Femur (tissue), 1 donor: ENCODE measurements at regions not wholly inside any gene's neighbourhood (a gene's known extent, or its start where the extent isn't known, plus 50 kb on each side); places are given as distances from the start of the nearest gene placed in this dataset.

ENCODE experiments used
- DNase-seq: peaks from one replicate; pipeline ENCODE4 v3.0.0-alpha.2; 2017

DNA sequence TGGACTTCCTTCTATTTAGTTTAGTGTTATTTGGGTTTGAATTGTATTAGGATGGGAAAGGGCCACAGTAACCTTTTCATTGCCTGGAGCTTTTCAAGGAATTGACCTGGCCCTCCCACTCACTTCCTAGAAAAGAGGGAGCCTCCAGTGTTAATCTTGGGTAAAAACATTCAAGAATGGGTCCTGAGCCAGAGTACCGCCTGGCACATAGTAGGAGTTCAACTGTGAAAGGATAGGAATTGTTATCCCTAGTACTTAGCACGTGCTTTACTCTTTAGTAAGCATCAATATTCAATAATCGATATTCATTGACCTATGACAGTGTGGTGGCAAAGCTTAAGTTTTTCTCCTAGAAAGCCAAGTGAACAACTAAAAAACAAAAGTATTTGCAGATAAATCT lies 179.9 kb downstream of the IRS1 start:
- DNase-seq, result no peak

DNA sequence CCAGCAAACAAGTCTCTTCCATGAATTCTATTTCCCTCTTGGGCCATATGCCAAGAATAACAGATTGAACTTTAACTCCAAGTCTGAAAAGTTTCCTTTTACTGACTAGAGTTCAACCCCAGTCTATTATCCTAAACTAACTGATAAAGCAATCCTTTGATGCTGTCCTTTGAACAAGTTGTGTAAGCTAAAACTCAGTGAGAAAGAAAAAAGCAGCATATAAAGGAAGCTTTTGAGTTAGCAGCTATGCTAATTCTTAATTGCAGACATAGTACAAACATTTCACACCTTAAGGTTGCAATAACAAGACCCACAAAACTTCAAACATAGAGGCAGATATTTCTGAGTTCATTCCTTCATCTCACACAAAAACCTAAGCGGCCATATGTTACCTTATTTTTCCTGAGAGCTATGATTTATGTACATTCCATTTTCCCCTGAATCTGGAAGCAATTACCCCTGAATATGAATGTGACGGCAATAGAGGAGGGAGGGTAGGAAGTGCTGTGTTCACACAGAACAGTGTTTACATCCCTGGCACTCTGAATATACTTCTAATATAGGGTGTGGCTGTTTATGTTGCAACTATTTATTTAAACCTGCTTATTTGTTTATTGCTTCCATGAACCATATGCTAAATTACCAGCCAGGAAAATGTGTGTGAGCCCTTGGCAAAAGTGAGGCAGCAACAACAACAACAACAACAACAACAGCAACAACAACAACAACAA lies 180.6 kb downstream of the IRS1 start:
- no peak for DNase-seq

DNA sequence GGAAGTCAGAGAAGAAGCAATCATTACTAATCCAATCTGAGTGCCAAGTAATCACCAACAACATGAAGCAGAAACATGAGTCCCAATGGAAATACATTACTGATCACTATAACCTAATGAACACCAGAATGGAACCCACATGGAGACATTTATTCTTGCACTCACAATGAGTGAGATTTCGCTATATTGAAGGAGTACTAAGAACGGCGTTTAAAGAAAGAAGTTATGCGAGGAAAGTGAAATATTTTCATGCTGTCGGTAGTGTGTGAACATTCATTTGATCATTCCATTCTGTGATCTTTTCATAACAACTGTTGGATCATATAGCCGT lies 181.1 kb downstream of the IRS1 start:
- DNase-seq, result no peak

DNA sequence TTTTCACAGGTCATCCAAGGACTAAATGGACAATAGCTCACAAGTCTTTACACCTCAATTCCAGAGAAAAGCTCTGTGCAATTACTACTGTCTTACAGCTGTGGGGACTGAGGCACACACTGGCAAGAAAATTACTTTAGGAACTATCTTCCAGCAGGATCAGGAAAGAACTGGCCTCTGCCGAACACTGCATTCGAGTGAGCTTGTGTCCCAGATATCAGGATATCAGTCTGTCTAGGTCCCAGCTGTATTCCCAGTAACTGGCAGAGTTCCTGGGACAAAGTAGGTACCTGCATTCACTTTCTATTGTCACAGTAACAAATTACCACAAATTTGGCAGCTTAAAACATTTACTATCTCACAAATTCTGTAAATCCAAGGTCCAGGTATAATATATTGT lies 183.7 kb downstream of the IRS1 start:
- DNase-seq, result no peak

DNA sequence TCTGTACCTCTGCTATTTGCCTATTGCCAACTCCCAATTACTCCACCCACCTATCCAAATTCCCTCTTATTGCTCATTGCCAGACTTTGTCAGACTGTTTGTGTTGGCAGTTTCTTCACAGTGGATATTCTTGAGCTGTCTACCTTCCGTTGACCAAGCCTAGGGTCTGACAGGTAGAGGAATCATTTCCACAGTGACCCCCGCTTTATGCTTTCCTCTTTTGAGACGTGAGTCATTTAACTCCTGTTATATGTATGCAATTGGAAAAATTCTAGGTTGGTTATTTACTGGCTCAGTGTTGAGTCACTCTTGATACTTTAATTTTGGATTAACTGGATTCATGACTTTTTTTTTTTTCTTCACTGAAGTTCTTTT lies 187.7 kb downstream of the IRS1 start:
- DNase-seq, result no peak

DNA sequence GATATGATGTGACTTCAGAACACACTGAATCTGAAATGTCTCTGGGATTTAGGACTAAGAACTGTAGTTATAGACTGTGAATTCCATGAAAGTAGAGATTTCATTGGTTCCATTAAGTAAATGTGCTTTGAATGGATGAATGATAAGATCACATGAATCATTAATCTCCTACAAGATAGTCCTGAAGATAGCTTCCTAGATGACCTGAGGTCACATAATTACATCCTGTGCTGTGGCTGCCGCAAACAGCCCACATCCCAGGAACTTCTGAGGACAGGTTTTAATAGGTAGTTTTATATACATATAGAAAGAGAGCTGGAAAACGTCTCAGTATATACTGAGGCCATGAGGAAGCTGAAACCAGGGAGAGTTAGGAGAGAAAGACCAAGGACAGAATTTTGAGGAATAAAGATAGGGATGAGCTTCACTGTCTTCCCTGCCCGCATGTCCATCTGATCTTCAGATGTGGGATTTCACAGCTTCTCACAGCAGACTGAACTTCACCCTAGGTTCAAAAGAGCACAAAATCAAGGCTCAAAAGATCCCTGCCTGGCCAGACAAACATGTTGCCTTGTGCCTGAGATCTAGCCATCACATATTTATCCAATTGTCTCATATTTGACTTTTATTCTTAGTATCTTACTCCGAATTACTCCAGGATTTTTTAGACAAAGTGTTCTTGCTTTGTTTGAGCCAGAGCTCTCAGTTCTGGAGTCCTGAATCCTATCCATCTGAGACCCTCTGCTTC lies 188.2 kb downstream of the IRS1 start:
- no peak for DNase-seq

DNA sequence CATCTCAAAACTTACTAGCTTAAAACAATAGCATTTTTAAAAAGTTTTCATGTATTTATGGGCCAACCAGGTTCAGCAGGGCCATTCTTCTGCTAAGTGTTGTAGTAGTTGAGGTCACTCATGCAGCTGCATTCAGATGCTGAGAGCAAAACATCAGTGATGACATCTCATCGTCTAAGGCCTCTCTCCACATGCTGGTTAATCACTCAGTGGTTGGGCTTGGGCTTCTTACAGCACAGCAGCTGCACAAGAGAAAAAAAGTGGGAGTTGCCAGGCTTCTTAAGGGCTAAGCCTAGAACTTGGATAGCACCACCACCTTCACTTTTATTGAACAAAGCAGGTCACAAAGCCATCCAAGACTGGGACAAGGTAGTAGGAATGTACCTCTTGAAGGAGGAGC lies 190.3 kb downstream of the IRS1 start:
- DNase-seq, result no peak

DNA sequence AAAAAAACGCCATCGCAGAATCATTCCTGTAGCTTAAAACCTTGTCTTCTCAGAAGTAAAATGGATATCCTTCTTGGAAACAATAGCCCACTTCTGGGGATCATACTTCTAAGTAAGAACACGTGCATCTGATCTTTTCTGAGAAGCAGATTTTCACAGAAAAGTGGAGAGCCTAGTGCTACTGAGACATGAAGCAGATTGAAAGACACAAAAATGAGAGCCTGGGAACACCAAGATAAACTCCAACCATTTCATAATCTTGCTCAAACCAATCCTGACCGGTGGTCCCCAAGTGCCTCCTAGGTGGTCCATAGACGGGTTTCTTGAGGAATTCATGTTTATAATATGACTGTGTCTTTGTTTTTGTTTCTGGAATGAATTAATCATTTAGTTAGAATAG lies 191.2 kb downstream of the IRS1 start:
- no peak for DNase-seq

DNA sequence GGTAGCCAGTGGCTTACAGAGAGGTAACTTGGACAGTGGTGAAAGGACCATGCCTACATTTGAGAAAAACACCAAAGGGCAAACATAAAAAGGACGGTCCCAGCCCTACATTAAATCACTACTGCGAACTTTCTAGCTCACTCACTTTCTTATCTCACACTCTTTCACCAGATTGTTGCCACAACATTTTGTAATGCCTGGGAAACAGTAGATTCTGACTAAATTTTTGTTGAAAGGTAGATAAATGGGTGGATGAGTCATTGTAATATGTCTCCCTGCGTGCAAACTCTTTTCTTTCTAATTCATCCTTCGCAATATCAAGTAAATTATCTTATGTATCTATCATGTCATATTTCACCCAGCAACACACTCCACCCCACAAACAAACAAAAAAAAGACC lies 192.2 kb downstream of the IRS1 start:
- DNase-seq, result no peak

DNA sequence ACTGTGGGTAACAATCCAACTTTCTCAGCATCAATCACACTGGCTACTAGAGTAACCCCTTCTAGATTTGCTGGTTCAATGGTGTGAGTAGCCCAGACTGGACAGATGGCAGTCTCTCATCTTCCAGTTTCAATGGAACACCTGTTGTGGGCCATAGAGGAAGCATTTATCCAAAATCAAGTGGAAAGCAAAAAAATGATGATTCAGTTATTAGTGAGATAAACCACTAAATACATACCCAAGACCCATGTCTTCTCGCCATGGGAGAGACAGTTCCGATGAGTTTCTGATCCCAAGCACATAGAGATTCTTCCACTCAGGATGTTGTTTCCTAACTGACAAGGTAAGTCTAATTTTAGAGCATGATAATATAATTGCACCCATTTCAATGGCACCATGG lies 194.0 kb downstream of the IRS1 start:
- DNase-seq, result no peak

DNA sequence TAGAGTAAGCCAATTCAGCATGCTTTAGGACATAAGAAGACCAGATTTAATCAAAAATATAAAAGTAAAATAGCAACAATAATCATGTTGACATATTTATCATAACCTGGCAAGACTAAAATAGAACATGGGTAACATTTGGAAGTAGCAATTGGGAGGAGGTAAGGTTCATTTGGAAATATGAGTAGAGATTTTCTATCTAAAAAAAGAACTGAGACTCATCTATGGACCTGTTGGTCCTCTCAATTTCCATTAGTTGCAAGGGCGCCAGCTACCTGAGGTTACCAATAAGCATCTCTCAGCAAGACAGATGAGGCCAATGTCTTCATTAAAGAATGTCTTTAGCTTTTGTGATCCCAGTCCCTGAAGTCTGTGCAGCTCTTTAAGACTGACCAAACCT lies 196.0 kb downstream of the IRS1 start:
- DNase-seq, result no peak

DNA sequence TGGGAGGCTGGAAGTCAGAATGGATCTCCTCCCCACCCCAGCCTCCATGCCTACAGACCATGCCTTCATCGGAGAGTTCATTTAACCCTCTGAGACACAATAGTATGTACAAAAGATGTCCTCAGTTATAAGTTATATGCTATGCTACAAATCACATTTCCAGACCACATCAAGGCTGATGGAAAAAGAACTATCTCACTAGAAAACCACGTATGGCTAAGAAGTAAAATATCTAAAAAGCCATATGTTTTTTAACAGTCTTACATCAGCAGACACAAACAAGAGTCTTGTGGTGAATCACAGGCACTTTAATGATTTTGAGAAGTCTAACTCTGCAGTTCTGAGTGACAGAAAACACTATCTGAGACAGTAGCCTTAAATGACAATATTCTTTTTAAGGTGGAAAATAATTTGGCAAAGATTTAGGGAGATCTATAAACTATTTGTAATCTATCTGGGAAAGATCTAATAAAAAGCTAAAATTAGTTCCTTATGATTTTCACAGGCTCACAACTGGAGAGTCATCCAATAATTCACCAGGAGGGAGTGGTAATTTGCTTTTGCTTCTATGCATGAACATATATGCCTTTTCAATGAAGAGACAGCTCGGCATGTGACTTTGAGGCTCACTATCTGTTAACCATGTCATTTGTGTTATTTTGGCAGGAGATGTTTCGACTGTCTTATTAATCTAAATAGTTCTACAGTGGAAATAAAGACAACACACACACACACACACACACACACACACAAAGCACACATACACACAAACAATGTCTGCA lies 197.5 kb downstream of the IRS1 start:
- no peak for DNase-seq

DNA sequence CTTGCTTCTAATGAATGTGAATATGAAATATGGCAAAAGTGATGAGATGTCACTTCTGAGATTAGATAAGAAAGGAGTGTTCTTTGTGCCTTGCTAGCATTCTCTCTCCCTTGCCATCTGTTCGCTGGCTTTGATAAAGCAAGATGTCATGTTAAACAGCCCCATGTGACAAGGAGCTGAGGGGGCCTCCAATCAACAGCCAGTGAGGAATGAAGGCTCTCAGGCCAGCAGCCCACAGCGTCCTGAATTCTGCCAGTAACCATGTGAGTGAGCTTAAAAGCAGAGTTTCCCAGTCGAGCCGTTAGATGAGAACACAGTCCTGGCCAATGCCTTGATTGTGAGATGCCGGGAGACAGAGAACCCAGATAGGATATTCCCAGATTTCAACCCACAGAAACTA lies 198.8 kb downstream of the IRS1 start:
- no peak for DNase-seq

DNA sequence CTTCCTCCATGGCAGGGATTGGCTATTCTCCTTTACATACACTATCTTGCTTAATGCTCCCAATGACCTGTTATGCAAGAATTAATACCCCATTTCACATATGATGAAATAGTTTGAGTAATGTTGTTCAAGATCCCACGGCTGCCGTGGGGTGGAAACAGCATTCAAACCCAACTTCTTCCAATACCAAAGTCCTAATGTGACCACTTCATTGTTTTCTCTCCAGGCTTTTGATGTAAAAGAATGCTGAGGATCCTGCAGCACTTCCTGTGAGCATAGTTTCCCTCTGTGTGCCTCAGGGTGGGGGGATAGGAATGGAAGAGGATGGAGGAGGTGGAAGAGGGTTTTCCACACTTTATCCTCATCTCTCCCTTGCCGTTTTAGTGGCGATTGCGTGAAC lies 199.4 kb downstream of the IRS1 start:
- DNase-seq, result no peak

DNA sequence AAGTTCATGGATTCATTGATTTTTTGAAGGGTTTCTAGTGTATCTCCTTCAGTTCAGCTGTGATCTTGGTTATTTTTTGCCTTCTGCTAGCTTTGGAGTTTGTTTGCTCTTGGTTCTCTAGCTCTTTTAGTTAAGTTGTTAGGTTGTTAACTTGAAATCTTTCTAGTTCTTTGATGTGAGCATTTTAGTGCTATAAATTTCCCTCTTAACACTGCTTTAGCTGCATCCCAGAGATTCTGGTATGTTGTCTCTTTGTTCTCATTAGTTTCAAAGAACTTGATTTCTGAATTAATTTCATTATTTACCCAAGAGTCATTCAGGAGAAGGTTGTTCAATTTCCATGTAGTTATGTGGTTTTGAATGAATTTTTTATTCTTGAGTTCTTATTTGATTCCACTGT lies 210.6 kb downstream of the IRS1 start:
- no peak for DNase-seq

DNA sequence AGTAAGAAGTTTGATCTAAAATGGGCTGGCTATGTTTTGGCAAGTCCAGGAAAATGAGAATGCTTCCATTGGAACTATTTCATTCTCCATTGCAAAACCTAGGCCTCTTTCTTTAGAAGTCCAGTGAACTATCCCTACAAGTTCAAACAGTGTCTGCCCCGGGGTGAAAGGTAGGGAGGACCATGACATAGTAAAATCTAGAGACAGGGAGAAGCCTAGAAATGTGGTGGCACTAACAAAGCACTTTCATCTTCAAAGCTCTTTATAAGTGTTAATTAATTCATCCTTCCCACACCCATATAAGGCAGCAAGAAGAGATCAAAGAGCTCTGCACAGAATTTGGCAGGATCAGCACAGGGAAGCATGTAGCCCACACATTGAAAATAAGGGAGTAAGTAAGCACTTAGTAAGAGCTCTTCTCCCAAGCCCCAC lies 214.5 kb downstream of the IRS1 start:
- DNase-seq, result no peak

DNA sequence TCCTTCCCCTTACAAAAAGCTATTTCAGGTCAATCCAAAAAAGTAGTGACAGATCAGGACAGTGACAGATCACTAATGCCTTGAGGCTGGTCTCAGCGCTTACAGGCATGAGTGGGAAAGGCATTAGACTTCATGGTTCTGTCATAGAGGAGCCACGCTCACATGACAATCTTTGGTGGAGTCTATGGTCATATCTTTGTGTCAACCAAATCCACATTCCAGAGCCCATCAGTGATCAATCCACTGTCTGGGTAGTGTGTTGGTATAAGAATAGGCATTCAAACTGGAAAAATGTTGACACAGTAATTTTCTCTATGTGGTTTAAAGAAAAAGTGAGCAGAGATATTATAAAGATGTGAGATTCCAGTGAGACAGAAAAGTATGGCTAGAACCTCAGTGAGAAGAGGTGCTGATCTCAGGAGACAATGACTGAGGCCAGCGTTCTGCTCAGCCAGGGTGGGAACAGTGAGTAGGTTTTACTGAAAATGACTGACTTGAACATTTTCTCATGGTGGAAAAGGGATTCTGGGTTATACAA lies 215.0 kb downstream of the IRS1 start:
- DNase-seq, result no peak

DNA sequence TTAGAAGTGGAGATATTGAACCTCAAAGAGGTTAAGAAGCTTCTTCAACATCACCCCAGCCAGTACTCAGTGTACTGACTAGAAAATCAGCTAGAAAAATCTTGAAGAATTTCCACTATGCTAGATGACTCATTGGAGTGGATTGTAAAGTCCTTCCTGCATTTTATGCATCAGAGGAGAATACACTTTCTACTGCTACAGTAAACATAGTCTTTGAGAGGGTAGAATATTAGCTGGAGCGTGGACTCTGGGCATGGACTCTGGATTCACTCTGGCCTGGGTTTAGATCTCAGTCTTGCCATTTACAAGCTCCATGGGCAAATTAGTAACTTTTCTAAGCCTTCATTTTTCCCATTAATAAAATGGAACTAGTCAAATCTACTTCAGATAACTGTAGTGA lies 215.9 kb downstream of the IRS1 start:
- DNase-seq, result no peak

DNA sequence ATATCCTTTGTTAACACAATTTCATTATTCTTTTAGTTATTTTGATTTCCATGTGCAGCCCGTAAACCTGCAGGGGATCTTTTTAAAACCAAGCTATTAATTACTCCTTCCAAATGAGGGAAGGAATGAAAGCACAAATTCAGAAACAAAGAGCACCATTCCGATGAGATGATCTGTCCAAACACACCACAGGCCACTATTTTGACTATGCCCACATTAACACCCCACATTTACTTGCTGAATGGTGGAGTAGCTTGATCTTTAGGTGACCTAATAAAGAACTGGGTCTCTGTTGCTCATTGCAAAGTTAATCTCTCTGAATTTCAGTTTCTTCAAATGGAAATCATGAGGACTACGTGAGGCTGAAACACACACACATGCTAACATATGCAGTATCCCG lies 218.0 kb downstream of the IRS1 start:
- DNase-seq, result no peak

DNA sequence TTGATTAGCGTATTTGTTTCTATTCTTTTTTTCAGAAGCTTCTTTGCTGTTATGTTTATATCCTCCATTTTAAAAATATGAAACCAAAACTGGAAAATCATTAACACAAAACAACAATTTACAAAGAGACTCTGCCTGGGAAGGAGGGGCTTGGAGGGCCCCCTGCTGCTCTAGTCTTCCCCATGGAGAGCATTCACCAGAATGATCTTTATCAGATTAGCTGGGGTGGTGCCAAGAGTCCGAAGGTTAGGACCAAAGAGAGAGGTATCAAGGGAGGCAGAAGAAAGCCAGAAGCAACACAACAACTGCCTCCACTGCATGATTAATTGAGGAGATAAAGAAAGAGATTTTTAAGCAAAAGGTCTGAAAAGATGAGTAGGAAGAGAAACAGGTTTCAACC lies 218.6 kb downstream of the IRS1 start:
- DNase-seq, result no peak

DNA sequence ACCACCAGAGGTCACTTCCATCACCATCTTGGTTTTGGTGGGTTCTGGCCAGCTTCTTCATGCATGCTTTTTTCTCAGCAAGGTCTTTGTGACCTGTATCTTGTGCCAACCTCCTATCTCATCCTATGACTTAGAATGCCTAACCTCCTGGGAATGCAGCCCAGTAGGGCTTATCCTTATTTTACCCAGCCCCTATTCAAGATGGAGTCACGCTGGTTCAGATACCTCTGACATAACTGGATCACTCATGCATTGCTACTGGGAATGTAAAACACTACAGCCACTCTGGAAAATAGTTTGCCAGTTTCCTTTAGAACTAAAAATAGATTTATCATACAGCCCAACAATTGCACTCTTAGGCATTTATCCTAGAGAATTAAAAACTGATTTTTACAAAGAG lies 219.2 kb downstream of the IRS1 start:
- no peak for DNase-seq

DNA sequence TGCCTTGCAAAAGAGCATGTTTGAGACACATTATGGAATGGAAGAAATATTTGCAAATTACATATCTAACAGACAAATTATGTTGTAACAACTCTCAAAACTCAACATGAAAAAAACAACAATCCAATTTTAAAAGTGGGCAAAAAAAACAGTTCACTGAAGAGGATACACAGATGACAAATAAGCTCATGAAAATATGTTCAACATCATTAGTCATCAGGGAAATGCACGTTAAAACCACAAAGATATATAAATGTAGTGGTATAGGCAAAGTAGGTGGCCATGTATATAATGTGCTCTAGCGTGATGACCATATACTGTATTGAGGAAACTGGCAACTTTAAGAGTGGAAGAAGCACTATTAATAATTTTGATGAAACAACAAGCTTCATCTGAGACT lies 220.1 kb downstream of the IRS1 start:
- no peak for DNase-seq

DNA sequence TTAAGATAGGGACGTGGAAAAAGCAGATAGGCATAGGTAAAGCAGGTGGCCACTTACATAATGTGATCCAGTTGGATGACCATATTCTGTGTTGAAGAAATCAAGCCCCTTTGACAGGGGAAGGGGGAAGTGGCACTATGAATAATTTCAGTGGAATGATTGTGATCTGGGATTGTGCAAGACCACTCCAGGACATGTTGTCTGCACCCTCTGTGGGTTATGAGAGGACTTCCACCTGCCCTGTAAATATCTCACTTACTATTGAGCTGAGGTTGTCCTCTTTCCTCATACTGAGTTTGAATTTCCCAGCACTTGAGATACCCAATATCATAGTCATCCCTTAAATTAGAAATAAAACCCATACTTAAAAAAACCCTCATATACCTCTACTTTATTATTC lies 220.7 kb downstream of the IRS1 start:
- no peak for DNase-seq

DNA sequence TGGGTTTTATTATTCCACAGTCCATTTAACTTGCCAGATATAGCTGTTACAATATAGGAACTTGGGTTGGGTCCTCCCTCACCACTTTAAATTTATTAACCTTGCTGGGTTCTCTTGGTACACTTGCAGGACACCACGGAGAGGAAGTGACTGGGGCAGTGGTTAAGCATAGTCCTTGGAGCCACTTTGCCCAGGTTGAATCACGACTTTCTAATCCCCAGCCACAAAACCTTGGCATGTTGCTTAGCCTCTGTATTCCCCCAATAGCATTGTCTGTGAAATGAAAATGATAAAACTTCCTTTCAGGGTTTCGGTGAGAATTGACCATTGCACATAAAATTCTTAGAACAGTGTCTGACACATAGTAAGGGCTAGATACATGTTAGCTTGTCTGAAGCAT lies 221.2 kb downstream of the IRS1 start:
- DNase-seq, result no peak
